ENCODE measurements at regions not wholly inside any gene's neighbourhood (a gene's known extent, or its start where the extent isn't known, plus 50 kb on each side); places are given as distances from the start of the nearest gene placed in this dataset.
"Not testable (repeated sequence)": the region's sequence is repeated elsewhere in the genome, so short reads cannot be mapped to it uniquely, and the experiment has no call there.

DNA sequence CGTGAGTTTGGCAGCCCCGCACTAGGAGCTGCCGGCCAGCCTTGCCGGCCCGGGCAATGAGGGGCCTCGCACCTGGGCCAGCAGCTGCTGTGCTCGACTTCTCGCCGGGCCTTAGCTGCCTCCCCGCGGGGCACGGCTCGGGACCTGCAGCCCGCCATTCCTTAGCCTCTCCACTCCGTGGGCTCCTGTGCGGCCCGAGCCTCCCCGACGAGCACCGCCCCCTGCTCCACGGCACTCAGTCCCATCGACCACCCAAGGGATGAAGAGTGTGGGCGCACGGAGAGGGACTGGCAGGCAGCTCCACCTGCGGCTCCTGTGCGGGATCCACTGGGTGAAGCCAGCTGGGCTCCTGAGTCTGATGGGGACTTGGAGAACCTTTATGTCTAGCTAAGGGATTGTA, 51.4 kb upstream of the CLEC6A start:
- H3K4me3 ChIP-seq (ENCODE audit: low read depth, low read length); in situ Hi-C loops (cut with HindIII; ENCODE audit: low sequenced_read_pairs); DNase-seq (ENCODE audit: low read depth, low spot score): not testable (repeated sequence)

All from astrocyte of the spinal cord (primary cell).